ENCODE measurements at regions not wholly inside any gene's neighbourhood (a gene's known extent, or its start where the extent isn't known, plus 50 kb on each side); places are given as distances from the start of the nearest gene placed in this dataset.

GRCh38 chr2:41040782-41041520 is 589.1 kb upstream of the SLC8A1 start:
- intact Hi-C loops (cut with DNase I): no loop called here
- 56 to 71% methylated on average over 6 of the region's 6 CpGs for whole genome bisulfite sequencing, 2 donors
- DNase-seq (no peak), FAIRE-seq (no peak), ATAC-seq (no peak)
- no peaks in the 10 kb centered on the region for H3K4me1 ChIP-seq
- H3K9me3 ChIP-seq: no peaks in the 10 kb centered on the region
- H3K36me3 ChIP-seq: no peaks in the 10 kb centered on the region
- TF ChIP-seq CTCF (IDR thresholded peaks at IDR 0.05): no peak
- H3K4me3 ChIP-seq: no peak overlapping the region
- no peak overlapping the region for H3K27ac ChIP-seq
- H3K27me3 ChIP-seq: no peaks in the 10 kb centered on the region

DNA sequence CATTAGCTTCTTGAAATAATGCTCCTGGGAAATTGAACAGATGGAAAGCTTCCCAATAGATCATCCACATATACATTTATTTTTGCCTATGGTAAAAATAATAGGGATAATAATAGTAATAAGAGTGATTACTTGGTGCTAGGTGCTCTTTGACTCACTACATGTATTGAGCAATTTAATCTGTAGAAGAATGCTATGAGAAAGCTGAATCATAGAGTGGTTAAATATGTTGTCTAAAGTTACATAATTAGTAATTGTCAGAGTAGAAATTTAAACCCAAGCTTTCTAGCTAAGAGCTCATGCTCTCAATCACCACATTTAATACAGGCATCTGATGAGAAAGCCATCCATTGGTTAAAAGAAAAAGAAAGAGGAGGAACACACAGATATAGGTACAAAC is 590.5 kb upstream of the SLC8A1 start:
- no peak for ATAC-seq
- Histone ChIP-seq H3K4me3 (no peak overlapping the region), H3K36me3 (no peaks in the 10 kb centered on the region), H3K9me3 (no peaks in the 10 kb centered on the region), H3K27me3 (no peaks in the 10 kb centered on the region), H3K4me1 (no peaks in the 10 kb centered on the region), H3K27ac (no peak overlapping the region)
- FAIRE-seq: no peak
- no peak for TF ChIP-seq CTCF (IDR thresholded peaks at IDR 0.05)
- no peak for DNase-seq
- intact Hi-C loops (cut with DNase I): no loop called here

GRCh38 chr2:41061356-41061755 is 609.5 kb upstream of the SLC8A1 start:
- intact Hi-C loops (cut with DNase I): no loop called here
- ATAC-seq (no peak), DNase-seq (no peak), FAIRE-seq (peak; percentile 5)
- Histone ChIP-seq H3K36me3 (no peaks in the 10 kb centered on the region), H3K4me1 (no peaks in the 10 kb centered on the region), H3K9me3 (no peaks in the 10 kb centered on the region), H3K27me3 (no peaks in the 10 kb centered on the region), H3K27ac (no peak overlapping the region), H3K4me3 (no peak overlapping the region)
- no peak for TF ChIP-seq CTCF (IDR thresholded peaks at IDR 0.05)

DNA sequence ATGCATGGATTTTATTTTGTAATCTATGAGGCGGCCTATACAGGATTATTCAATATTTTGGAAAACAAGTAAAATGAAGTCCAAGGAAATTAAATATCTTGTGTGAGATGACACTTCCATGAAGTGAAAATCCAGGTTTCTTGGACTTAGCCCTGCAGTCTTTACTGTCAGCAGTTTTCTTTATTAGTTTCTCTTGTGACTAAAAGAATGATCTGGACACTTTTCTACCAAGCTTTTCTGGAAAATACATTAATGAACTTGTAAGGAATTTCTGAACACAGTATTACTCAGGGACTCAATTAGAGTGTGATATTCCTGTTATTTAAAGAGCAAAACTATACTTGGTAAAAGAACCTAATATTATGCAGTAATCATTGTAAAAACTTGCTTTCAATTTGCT is 610.4 kb upstream of the SLC8A1 start:
- Histone ChIP-seq H3K27ac (no peak overlapping the region), H3K4me3 (no peak overlapping the region), H3K36me3 (no peaks in the 10 kb centered on the region), H3K4me1 (no peaks in the 10 kb centered on the region), H3K9me3 (no peaks in the 10 kb centered on the region), H3K27me3 (no peaks in the 10 kb centered on the region)
- 59 to 79% methylated on average over 1 of the region's 1 CpG for WGBS, 2 donors
- no peak for TF ChIP-seq CTCF (IDR thresholded peaks at IDR 0.05)
- DNase-seq (no peak), ATAC-seq (no peak), FAIRE-seq (no peak)
- intact Hi-C loops (cut with DNase I): no loop called here

DNA sequence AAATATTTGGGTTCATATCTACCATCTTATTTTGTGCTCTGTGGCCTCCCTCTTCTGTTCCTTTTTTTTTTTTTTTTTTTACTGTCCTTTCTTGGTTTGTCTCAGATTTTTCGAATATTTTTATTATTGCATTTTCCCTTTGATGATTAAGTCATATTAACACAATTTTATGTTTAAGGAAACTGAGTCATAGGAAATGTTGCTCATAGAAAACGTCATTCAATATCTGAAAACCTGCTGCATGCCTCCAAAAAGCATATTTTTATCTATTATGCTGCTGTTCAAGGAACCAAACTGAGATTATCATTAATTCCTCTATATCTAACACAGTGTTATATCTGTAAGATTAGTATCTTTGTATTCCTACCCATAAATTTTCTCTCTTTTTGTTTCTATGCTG is 614.3 kb upstream of the SLC8A1 start:
- FAIRE-seq: no peak
- 45 to 55% methylated on average over 2 of the region's 2 CpGs for WGBS, 2 donors
- ATAC-seq: no peak
- no peak for DNase-seq
- Histone ChIP-seq H3K4me3 (no peak overlapping the region), H3K4me1 (no peaks in the 10 kb centered on the region), H3K27me3 (no peaks in the 10 kb centered on the region), H3K27ac (no peak overlapping the region), H3K9me3 (no peaks in the 10 kb centered on the region), H3K36me3 (no peaks in the 10 kb centered on the region)
- no peak for TF ChIP-seq CTCF (IDR thresholded peaks at IDR 0.05)
- intact Hi-C loops (cut with DNase I): no loop called here

Measured in pancreas (tissue), 10 donors.